ENCODE measurements at regions not wholly inside any gene's neighbourhood (a gene's known extent, or its start where the extent isn't known, plus 50 kb on each side); places are given as distances from the start of the nearest gene placed in this dataset.
A peak's percentile ranks its signal among the peaks of the same experiment; 100 is the strongest.

GRCh38 chr1:38403667-38404066 lies 357.1 kb upstream of the POU3F1 start:
- Histone ChIP-seq H3K9me3 (replicated peaks; ENCODE audit: control insufficient read depth, insufficient read depth, low read depth, low read length) (no peaks in the 10 kb centered on the region), H3K4me2 (ENCODE audit: insufficient read depth, low read length) (no peak overlapping the region), H3K4me3 (no peak overlapping the region), H3K36me3 (ENCODE audit: control insufficient read depth, insufficient read depth, low read length) (no peaks in the 10 kb centered on the region), H3K27ac (ENCODE audit: extremely low read depth, low read depth, low read length) (no peak overlapping the region), H3K27me3 (ENCODE audit: control insufficient read depth in 2 of 2, insufficient read depth in 2 of 2, low read length in 2 of 2) (no peaks in the 10 kb centered on the region), H3K9ac (ENCODE audit: insufficient read depth in 1 of 2, low read depth in 2 of 2, low read length in 2 of 2) (no peak overlapping the region), H3K9me1 (ENCODE audit: control insufficient read depth, insufficient read depth, low read length) (no peaks in the 10 kb centered on the region), H2AFZ (ENCODE audit: low read depth, low read length) (no peak overlapping the region), H3K79me2 (ENCODE audit: control insufficient read depth, insufficient read depth, low read length) (no peaks in the 10 kb centered on the region), H4K20me1 (replicated peaks; ENCODE audit: control insufficient read depth, insufficient read depth, low read length) (no peaks in the 10 kb centered on the region), H3K4me1 (replicated peaks in 1 of 2; ENCODE audit: control insufficient read depth in 2 of 2, insufficient read depth in 2 of 2, low read length in 2 of 2) (no peaks in the 10 kb centered on the region)
- ChIA-PET CTCF (ENCODE audit: low intra/inter-chr PET ratio) (no interaction called here), POLR2A (no interaction called here)
- no peak for ATAC-seq
- no TSS peak for BruUV-seq (replicated peaks)
- intact Hi-C loops (cut with micrococcal nuclease), result no loop called here
- WGBS (ENCODE audit: insufficient coverage, low coverage, missing lambda C conversion rate), result 22% methylated on average over 2 of the region's 2 CpGs
- no peak for FAIRE-seq
- in situ Hi-C loops (cut with MboI), result no loop called here
- peak in 1 of 4 experiments; percentile 10 for DNase-seq (ENCODE audit: extremely low read depth in 1 of 4, low spot score in 3 of 4)
- no peak for TF ChIP-seq ZNF354B (CRISPR knock-in tag; IDR thresholded peaks at IDR 0.05)
- no peak for TF ChIP-seq PCBP2 (IDR thresholded peaks at IDR 0.05; ENCODE audit: low read depth, low read length, poor library complexity, severe bottlenecking)
- TF ChIP-seq NFYB (IDR thresholded peaks at IDR 0.05; ENCODE audit: extremely low read depth, insufficient read length), result no peak
- peak; percentile 17 to 37 (median 29); a peak in 2 of 6 replicates for TF ChIP-seq CTCF (IDR thresholded peaks at IDR 0.05 in 2 of 3, conservative IDR thresholded peaks at IDR 0.05 in 1 of 3; ENCODE audit: insufficient read depth in 2 of 3, low read depth in 1 of 3, low read length in 3 of 3)
- peak; percentile 32; the same call in 1 of the 2 replicates for TF ChIP-seq REST (IDR thresholded peaks at IDR 0.05; ENCODE audit: borderline replicate concordance)
- TF ChIP-seq REST (CRISPR knock-in tag; IDR thresholded peaks at IDR 0.05; ENCODE audit: low read depth), result no peak
- no peak for TF ChIP-seq PHTF2 (CRISPR knock-in tag; IDR thresholded peaks at IDR 0.05)
- TF ChIP-seq ZNF175 (CRISPR knock-in tag; IDR thresholded peaks at IDR 0.05; ENCODE audit: low read depth), result no peak
- TF ChIP-seq ZNF512 (tag; IDR thresholded peaks at IDR 0.05), result no peak
- TF ChIP-seq RAD21 (CRISPR knock-in tag; conservative IDR thresholded peaks at IDR 0.05 in 1 of 2, IDR thresholded peaks at IDR 0.05 in 1 of 2), result peak in 1 of 2 experiments; percentile 51; a peak in 2 of 4 replicates
- TF ChIP-seq ZNF764 (CRISPR knock-in tag; IDR thresholded peaks at IDR 0.05; ENCODE audit: low read depth), result no peak

All from K562 (cell line).